ENCODE measurements at regions not wholly inside any gene's neighbourhood (a gene's known extent, or its start where the extent isn't known, plus 50 kb on each side); places are given as distances from the start of the nearest gene placed in this dataset.

GRCh38 chr2:66305718-66306117 is 129.2 kb upstream of the MEIS1 start:
- H3K27ac ChIP-seq (ENCODE audit: insufficient read depth, low read length), result no peak overlapping the region
- POLR2A ChIA-PET (ENCODE audit: unreplicated experiment), result no interaction called here
- intact Hi-C loops (cut with micrococcal nuclease), result no loop called here

More at GRCh38 chr2:66305718-66306117, 129.2 kb upstream of the MEIS1 start:
- Histone ChIP-seq H2AK5ac (ENCODE audit: low read depth, low read length) (no peak overlapping the region), H4K91ac (ENCODE audit: insufficient read depth, low read depth, low read length) (no peak overlapping the region), H3K9me1 (ENCODE audit: insufficient read depth, low read length) (no peaks in the 10 kb centered on the region), H2BK15ac (ENCODE audit: low read depth, low read length) (no peak overlapping the region), H3K9me3 (ENCODE audit: control insufficient read depth, insufficient read depth, low read length) (no peaks in the 10 kb centered on the region), H3K18ac (ENCODE audit: low read depth, low read length) (no peak overlapping the region), H2BK120ac (ENCODE audit: low read depth, low read length) (no peak overlapping the region), H2BK20ac (ENCODE audit: low read depth, low read length) (no peak overlapping the region), H3K4me1 (ENCODE audit: control insufficient read depth, insufficient read depth, low read length) (no peaks in the 10 kb centered on the region), H4K8ac (ENCODE audit: low read depth in 2 of 2, low read length in 2 of 2) (no peak overlapping the region), H2AFZ (replicated peaks; ENCODE audit: low read length, poor library complexity) (no peak overlapping the region), H3K14ac (replicated peaks; ENCODE audit: low read depth, low read length) (no peak overlapping the region), H3K79me1 (ENCODE audit: low read depth in 1 of 2, low read length in 2 of 2) (no peaks in the 10 kb centered on the region), H3K4ac (ENCODE audit: low read depth, low read length) (no peak overlapping the region), H3K56ac (ENCODE audit: extremely low read depth, insufficient read depth, low read length) (no peak overlapping the region), H2BK5ac (ENCODE audit: low read depth, low read length, poor library complexity, severe bottlenecking) (no peak overlapping the region), H3K4me3 (ENCODE audit: insufficient read depth, low read depth, low read length) (no peak overlapping the region), H3K23ac (ENCODE audit: low read depth, low read length) (no peak overlapping the region), H3K9ac (ENCODE audit: low read depth, low read length) (no peak overlapping the region), H3K4me2 (ENCODE audit: low read depth, low read length) (peak overlapping the region; percentile 23; the same call in 1 of the 2 replicates), H3K36me3 (ENCODE audit: control insufficient read depth, insufficient read depth, low read length) (no peaks in the 10 kb centered on the region), H4K5ac (ENCODE audit: low read depth, low read length) (no peak overlapping the region), H4K20me1 (ENCODE audit: insufficient read depth, low read length) (no peaks in the 10 kb centered on the region), H2AK9ac (replicated peaks; ENCODE audit: low read depth, low read length, poor library complexity) (no peak overlapping the region), H3K27me3 (ENCODE audit: control insufficient read depth, insufficient read depth, low read length) (peaks cover 16% of the 10 kb centered on the region)
- CTCF ChIA-PET, result no interaction called here
- TF ChIP-seq RAD21 (IDR thresholded peaks at IDR 0.05; ENCODE audit: low read length) (no peak), RFX5 (IDR thresholded peaks at IDR 0.05; ENCODE audit: low read depth, low read length) (no peak), MAZ (IDR thresholded peaks at IDR 0.05; ENCODE audit: borderline replicate concordance, low read depth, low read length) (no peak), MAFK (IDR thresholded peaks at IDR 0.05; ENCODE audit: low read depth, low read length) (no peak), ELK1 (IDR thresholded peaks at IDR 0.05; ENCODE audit: borderline replicate concordance, low read depth, low read length) (no peak), RCOR1 (IDR thresholded peaks at IDR 0.05; ENCODE audit: insufficient replicate concordance, low read length) (no peak), CEBPB (IDR thresholded peaks at IDR 0.05; ENCODE audit: low read depth, low read length) (no peak), NFE2L2 (IDR thresholded peaks at IDR 0.05; ENCODE audit: low read depth, low read length) (no peak), POLR2A (IDR thresholded peaks at IDR 0.05; ENCODE audit: low read depth, low read length) (no peak), BHLHE40 (IDR thresholded peaks at IDR 0.05; ENCODE audit: low read depth, low read length) (no peak), CHD1 (IDR thresholded peaks at IDR 0.05; ENCODE audit: low read depth, low read length) (no peak), MXI1 (IDR thresholded peaks at IDR 0.05; ENCODE audit: borderline replicate concordance, low read depth, low read length) (no peak), SMC3 (IDR thresholded peaks at IDR 0.05; ENCODE audit: low read depth, low read length) (no peak), USF2 (IDR thresholded peaks at IDR 0.05; ENCODE audit: low read depth, low read length) (no peak), CTCF (conservative IDR thresholded peaks at IDR 0.05; ENCODE audit: low read depth, low read length) (no peak), FOS (IDR thresholded peaks at IDR 0.05; ENCODE audit: low read depth, low read length) (no peak)
- DNase-seq, result peak; percentile 2
- dilution Hi-C loops (cut with HindIII; ENCODE audit: low sequenced_read_pairs, unreplicated experiment), result no loop called here
- in situ Hi-C loops (cut with MboI; ENCODE audit: low sequenced_read_pairs), result no loop called here
- ATAC-seq (ENCODE audit: low read depth), result no peak
- 0% methylated on average over 5 of the region's 12 CpGs; no CpG with 5 or more reads in 1 of the 2 experiments for WGBS, 2 experiments (ENCODE audit: extremely low coverage in 2 of 2, insufficient read length in 1 of 2)
- BruUV-seq (replicated peaks), result no TSS peak

Measured in IMR-90 (cell line).